NCI-H1930 (cell line): ENCODE measurements at regions not wholly inside any gene's neighbourhood (a gene's known extent, or its start where the extent isn't known, plus 50 kb on each side); places are given as distances from the start of the nearest gene placed in this dataset.
"Not testable (repeated sequence)": the region's sequence is repeated elsewhere in the genome, so short reads cannot be mapped to it uniquely, and the experiment has no call there.

Experiments used
- DNase-seq, 2 experiments: peaks; one replicate each; lab custom pipeline; 2025; lab: John Stamatoyannopoulos, UW

DNA sequence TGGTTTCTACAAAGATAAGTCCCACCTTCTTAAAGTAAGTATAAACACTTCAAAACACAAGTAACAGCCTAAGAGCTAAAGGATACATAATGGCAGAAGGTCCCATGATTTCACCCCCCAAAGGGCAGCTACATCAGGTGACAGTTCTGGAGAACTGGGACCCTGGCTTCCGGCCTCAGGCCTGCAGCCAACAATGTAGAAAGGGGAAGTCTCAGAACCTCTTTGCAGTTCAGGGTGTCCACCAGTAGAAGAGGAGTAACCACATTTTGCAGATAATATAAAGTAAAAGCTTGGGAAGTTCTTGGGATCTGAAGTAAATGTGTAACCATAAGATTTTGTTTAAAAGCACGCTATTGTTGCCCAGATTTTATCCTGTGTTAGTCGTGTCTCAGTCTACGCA lies 267.4 kb upstream of the VLDLR start:
- DNase-seq, result no peak

DNA sequence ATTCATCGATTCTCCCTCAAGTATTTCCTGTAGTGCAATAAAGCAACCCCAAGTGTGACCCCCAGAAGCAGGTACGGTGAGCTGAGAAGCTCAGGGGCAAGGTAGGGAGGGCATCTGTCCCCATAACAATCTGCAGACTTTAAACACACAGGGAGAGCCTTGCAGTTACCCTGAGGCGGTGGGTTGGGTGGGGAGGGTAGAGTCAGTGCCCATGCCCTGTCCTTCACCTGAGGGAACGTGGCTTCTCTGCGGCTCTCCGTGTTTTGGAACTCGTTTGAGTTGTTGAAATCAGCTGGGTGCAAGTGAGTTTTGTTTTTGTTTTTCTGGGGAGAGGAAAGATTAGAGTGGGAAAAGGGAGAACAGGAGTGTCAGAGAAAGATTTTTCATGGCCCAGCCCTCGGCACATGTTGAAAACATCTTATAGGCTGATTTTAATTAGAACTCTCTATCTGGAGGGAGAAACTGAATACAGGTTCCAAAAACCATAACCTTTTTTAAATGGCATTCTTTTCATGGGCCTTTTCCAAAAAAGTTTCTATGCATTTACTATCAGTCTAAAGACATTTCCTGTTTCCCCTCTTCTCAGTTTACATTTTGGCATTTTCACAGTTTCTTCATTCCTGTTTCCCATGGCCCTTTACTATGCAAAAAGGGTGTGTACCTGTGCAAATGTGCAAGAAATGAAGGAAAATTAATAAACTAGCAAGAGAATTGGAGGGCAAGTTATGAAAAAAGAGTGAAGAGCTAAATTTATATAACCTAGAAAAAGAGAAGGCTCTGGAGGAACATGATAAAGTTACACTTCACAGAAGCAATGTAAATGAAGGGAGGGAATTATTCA lies 266.5 kb upstream of the VLDLR start:
- DNase-seq, result no peak

DNA sequence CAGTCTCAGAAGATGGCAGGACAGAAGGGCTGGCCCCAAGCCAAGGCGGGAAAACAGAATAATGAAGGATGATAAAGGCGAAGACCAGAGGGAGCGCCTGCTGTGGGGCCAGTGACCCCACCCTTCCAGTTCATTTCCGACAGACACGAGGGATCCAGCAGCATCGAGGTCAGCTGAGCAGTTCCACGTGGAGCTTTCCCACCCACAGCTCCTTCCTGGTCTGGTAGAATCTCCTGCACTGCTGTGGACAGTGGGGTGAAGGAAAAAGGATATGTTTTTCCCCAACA lies 265.9 kb upstream of the VLDLR start:
- DNase-seq, result no peak

GRCh38 chr9:2356041-2356790 lies 265.4 kb upstream of the VLDLR start:
- no peak for DNase-seq

DNA sequence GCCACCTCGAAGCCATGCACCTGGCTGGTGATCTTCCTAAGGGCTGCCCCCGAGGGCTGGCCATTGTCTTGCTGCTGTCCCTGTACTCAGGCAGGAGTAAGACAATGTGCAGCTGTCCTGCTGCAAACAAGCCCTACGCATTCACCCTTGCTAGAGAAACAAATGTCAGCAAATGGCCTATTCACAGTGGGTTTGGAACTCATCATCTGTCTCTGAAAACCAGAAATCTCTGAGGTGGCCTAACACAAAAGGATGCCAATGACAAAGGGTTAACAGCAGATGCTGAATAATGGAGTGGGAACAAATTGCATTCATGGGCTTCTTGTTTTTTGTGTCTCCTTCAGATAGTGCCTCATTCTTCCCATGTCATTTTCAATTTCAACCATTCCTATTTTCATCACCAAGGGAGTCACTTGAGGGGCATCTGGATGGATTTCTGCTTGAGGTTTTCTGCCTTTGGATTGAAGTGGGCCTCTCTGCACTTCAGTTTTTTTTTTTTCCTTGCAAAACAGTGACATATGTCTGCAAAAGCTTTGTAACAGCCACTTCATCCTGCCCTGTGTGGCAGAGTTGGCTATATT lies 261.6 kb upstream of the VLDLR start:
- DNase-seq, result peak; percentile 73 to 94

- DNase-seq, result no peak
These were observed 259.4 kb upstream of the VLDLR start for GRCh38 chr9:2362150-2362549.

DNA sequence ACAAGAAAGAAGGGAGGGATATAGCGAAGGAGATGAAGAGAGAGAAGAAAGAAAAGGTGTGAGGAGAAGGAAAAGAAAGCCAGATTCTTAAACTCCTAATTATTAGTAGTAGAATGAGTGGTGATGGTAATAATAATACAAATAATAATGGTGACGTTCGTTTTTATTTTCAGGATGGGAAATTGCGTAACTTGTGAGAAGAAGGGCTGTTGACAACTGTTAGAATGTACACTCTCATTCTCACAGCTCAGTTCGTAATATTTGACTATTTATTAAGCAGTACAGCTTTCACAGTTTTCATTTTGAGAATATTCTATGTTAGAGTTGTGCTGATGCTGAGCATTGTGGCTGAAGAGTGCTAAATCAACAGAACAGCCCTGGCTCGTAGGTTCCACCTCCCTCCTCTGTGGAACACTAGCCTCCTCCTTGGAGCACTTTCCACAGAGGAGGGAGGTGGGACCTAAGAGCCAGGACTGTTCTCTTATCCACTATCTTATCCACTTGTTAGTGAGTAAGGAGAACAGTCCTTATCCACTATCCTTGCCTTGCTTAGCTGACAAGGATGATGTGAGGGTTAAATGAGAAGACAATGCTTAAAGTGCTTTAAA lies 258.3 kb upstream of the VLDLR start:
- DNase-seq, result no peak

DNA sequence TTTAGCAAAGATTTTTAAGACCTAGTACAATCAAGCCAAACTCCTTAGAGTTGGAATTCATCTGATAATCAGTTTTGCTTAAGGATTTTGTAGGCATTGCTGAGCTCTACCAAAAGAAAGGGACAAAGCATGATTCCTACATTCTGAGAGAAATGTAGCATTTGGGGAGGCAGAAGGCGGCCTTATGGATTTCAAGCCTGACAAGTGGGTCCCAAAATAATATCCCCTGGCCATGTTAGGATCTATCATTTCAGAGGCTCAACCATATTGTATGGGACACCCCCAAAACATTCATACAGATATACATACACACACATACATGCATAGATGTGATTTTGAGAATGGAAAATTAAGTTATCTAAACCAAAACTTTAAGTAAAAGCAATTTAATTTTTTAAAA lies 257.8 kb upstream of the VLDLR start:
- no peak for DNase-seq

DNA sequence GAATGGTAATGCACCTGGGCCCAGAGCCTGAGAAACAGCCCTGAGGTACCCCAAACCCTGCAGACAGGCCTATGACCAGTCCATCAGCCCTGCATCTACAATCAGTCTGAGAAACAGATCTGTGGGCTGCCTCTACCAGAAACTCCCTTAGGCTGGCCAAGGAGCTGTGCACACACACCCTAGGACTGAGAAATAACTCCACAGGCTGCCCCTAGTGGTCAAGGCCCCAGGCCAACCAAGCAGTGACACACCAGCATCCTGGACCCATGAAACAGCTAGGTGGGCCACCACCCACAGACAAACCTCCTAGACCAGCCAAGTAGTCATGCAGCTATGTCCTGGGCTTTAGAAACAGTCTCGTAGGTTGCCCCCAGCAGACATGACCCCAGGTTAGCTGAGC lies 253.6 kb upstream of the VLDLR start:
- DNase-seq, result no peak

DNA sequence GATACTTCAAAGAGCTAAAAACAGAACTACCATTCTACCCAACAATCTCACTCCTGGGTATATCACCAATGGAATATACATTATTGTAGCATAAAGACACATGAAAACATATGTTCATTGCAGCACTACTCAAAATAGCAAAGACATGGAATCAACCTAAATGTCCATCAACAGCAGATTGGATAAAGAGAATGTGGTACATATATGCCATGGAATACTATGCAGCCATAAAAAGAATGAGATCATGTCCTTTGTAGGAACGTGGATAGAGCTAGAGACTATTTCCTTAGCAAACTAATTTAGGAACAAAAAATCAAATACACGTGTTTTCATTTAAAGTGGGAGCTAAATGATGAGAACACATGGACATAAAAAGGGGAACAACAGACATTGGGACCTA lies 247.9 kb upstream of the VLDLR start:
- no peak for DNase-seq

- no peak for DNase-seq
These were observed 246.5 kb upstream of the VLDLR start for GRCh38 chr9:2375114-2375513.

DNA sequence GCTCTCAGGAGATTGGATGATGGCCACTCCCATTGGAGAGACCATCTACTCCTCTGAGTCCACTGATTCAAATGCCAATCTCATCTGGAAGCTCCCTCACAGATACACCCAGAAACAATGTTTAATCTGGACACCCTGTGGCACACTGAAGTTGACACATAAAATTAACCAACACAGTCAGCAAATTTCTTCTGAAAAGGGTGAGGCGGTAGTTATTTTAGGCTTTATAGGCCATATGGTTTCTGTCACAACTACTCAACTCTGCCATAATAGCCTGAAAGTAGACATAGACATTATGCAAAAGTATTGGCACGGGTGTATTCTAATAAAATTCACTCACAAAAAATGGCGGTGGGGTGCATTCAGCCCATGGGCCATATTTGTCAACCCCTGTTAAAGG lies 244.5 kb upstream of the VLDLR start:
- DNase-seq, result no peak

DNA sequence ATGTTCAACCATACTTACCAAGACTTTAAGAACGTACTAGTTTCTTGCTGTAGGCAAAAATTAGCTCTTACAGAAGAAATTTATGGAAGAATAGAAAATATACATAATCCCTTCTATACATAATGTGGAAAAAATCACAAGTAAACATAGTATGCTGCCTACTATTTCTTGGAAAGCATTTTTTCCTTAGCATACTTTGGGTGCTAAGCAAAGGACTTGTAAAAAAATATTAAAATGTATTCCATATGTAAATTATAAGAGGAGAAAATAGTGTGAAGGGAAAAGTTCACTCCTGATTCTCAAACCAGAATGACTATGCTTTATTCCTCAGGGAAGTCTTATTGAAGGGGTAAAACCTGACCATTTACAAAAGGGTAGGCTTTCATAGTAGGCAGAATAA lies 243.8 kb upstream of the VLDLR start:
- DNase-seq, result no peak

DNA sequence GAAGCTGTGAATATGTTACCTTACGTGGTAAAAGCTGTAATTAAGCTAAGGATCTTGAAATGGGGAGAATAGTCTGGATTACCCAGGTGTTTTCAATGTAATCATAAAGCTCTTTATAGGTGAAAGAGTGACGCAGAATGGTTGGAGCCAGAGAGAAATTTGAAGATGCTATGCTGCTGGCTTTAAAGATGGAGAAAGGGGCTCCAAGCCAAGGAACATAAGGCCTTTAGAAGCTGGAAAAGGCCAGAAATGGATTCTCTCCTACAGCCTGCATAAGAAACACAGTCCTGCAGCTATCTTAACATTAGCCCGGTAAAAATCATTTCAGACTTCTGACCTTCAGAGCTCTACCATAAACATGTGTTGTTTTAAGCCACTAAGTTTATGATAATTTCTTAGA lies 243.3 kb upstream of the VLDLR start:
- no peak for DNase-seq

- DNase-seq, result no peak
These were observed 242.8 kb upstream of the VLDLR start for GRCh38 chr9:2378816-2379215.

GRCh38 chr9:2384741-2385140 lies 236.8 kb upstream of the VLDLR start:
- DNase-seq, result no peak

- DNase-seq, result no peak
These were observed 235.8 kb upstream of the VLDLR start for GRCh38 chr9:2385746-2386145.

GRCh38 chr9:2386566-2386965 lies 235.0 kb upstream of the VLDLR start:
- DNase-seq, result no peak

DNA sequence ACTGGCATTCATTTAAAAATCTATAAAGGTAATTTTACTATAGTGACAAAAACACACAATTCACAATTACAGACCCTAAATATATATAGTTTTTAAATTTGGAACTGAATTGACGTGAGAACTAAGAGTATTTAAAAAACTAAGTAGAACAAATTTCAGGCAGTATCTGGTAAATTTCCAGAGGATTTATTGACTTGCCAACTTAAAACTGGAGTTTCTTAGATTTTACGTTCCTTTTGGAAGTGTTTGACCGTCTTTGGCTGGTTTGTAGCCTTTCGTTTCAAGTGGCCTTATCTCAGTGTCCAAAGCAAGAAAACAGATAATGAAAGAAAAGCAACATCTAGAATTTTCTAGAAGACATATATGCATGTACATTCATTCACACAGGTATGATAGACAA lies 234.4 kb upstream of the VLDLR start:
- no peak for DNase-seq

DNA sequence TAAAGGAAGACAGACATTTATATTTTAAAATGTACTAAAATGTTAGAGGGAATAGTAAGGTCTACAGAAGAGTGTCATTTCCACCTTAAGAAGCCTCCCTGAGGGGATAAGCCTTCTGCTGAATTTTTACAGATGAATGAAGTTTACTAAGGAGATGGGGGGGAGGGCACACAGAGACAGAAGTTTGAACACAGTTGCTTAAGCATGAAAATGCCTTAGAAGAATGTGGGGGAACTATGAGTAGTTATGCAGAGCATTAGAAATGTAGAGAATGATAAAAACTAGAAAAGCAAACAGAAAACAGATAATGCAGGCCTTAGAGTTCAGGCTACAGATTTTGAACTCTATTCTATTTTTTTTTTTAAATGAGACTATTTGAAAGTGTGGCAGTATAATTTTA lies 232.2 kb upstream of the VLDLR start:
- no peak for DNase-seq

GRCh38 chr9:2390028-2390427 lies 231.6 kb upstream of the VLDLR start:
- DNase-seq, result no peak

DNA sequence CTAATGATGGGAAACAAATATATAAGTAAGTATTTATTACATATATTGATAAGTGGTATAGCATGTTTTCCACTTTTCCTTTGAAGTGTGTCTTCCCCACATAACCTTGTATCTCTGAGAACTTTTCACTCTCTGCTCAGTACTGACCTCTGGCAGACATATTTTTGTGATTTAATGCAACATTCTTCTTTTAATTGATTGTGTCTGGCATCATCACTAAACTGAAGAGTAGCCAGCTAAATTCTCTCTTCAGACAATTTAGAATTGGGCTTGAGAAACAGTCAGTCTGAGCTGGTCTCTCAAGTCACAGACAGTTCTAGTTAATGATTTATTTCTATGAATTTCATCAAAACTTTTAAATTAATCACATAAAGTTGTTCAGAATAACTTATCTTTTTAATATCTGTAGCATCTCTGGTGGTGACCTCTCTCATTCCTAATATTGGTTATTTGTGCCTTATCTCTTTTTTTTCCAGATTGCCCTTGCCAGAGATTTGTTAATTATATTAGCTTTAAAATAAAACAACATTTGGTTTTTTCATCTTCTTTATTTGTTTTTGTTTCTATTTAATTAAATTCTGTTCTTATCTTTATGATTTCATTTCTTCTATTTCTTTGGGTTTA lies 230.0 kb upstream of the VLDLR start:
- not testable (repeated sequence) for DNase-seq
